Sciatic nerve (tissue), 2 donors: ENCODE measurements at regions not wholly inside any gene's neighbourhood (a gene's known extent, or its start where the extent isn't known, plus 50 kb on each side); places are given as distances from the start of the nearest gene placed in this dataset.
"Not testable (repeated sequence)": the region's sequence is repeated elsewhere in the genome, so short reads cannot be mapped to it uniquely, and the experiment has no call there.

Source experiments
- ATAC-seq: fragments of 200-7000 bp; cut with Tn5 transposase; one replicate; pipeline ENCODE4 v1.9.1; 2020; ENCODE audit warnings: mild to moderate bottlenecking, moderate library complexity
- DNase-seq: peaks from one replicate; pipeline ENCODE4 v3.0.0-alpha.2; 2020; ENCODE audit warnings: low spot score
- intact Hi-C: fragments of 100-400 bp; cut with DNase I; formaldehyde crosslinking; loops from one replicate; pipeline ENCODE4 v1.14.2; 2022
- donor health status: DM: no; HTN: no; CAD: no.
- donor health status: DM: no; HTN: no; CAD: no.

DNA sequence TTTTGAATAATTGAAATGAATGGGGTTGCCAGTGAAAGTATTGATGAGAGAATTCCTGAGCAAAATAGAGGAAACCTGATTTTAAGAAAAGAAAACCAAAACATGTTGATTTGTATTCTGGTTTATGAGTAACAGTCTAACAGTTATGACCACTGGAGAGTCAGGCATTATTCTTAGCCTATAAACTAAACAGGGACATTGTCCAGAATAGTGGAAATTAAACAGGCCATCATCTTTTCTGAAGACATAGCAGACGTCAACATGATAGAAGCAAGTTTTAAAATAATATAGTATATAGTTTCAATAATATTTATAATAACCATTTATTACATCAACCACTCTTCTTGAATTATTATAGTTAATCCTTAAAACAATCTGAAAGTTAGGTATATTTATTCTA lies 178.3 kb upstream of the MPDZ start:
- DNase-seq = no peak
- ATAC-seq = no peak
- intact Hi-C loops = no loop called here

- ATAC-seq (peak; percentile 88), DNase-seq (no peak)
- intact Hi-C loops = no loop called here
Measured at GRCh38 chr9:13450723-13451122, 171.2 kb upstream of the MPDZ start.

- intact Hi-C loops = loop anchor here (5.0 kb wide), 1 partner anchor 904 kb away; no protein-coding TSS in a partner anchor
- DNase-seq (no peak), ATAC-seq (no peak)
Measured at GRCh38 chr9:13448482-13448881, 169.0 kb upstream of the MPDZ start.

DNA sequence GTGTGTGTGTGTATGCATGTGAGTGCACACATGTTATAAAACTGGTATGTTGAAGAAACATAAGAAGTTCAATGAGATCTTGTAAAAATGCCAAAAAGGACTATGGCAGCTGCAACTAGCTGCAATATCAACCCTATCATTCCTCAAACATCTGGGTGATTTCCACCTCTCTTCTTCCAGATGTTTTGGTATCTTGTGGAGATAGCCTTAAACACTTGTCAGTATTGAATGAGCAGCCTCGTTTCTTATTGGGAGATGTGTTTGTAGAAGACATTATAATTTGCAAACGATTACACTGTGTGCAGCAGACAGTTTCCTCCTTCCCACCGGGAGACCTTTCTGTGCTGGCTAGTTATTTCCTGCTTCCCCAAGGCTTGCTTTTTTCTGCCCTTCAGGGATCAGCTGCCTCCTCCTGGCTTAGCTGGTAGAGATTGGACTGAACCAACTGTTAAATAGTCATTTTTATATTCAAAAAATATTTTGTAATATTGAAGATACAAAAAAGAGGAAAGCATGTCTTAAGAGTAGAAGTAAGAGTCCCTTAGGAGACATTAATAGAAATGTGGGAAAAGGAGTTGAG lies 168.4 kb upstream of the MPDZ start:
- ATAC-seq (no peak), DNase-seq (no peak)
- intact Hi-C loops = loop anchor here (5.0 kb wide), 1 partner anchor 904 kb away; no protein-coding TSS in a partner anchor

DNA sequence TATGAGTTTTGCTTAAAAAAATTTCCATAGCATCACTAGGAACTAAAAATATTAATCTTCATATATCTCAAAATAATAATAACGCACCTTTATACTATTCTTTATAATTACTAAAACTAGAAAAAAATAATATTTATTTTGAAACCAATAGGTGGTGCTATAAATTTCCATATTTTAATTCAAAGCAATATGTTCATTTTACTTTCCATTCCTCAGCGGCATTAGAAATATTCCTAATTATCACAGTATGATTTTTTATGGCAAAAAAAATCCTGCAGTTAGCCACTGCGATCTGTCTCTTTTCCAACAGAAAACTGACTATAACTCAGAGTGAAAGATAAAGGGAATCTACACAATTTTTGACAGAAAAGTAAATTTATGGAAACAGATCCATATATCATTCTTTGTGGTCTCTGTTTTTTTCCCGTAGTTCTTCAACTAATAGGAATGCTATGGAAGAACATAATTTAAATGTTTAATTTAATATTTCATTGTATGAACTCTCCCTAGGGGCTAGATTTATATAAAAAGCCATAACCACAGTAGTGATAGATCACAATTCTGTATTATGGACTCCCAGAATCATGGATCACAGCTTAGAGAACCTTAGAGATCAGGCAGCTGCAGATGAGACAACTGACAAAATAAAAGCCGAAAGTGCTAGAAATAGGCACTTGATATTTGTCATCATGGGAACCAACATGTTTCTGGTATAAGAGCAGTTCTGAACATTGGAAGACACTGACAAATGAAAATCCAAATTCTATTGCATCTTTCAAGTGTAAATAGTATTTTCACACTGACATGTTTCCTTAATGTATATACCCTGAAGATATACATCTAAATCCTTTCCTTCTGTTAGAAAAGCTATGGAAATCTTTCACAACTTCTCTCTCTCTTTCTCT lies 167.7 kb upstream of the MPDZ start:
- intact Hi-C loops = loop anchor here (5.0 kb wide), 1 partner anchor 905 kb away; no protein-coding TSS in a partner anchor
- DNase-seq (no peak), ATAC-seq (no peak)

DNA sequence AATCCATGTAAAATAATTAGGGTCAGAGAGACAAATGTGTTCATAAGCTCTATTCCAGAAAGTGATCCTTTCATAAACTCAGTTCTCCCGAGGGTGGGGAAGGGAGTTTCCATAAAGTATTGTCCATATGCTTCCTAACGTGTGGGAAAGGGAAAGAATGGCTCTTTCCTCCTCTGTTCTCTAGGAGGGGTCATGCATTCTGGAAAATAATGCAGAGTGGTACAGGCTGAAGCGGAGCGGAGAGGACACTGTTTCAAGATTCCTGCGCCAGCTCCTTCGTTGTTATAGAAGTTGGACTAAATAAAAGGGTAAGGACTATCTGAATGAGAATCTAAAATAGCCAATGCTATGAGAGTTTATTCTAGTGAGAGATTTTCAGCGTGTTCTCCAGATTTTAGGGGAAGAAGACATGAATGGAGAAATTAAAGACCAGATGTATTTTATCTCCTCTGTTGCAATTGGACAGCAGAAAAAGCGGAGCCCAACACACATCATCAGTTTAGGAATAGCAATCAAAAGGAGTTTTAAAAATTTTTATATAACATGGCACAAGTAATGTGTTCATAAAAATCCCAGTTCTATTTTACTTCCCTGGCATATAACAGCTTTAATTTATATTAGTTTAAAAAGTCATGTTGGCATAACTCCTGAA lies 166.9 kb upstream of the MPDZ start:
- no peak for ATAC-seq
- intact Hi-C loops = loop anchor here (5.0 kb wide), 1 partner anchor 906 kb away; no protein-coding TSS in a partner anchor
- DNase-seq = no peak

DNA sequence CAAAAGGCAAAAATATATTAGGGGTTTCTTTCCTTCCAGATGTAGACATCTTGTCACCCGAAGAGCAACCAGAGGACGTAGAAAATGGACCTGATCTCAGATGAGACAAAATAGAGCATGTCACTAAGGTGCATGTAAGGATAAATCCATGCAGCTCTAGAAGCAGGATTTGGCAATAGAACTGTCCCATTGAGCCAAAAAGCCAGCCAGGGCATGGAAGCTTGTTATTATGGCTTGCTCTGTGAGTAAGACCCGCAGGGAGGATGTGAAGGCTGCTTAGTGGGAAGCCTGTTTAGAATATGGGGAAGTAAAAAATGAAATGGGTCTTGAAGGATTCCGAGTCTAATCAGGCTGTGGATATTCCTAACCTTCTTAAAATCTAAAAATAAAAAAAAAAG lies 165.6 kb upstream of the MPDZ start:
- ATAC-seq = peak; percentile 29
- intact Hi-C loops = loop anchor here (5.0 kb wide), 1 partner anchor 907 kb away; no protein-coding TSS in a partner anchor
- no peak for DNase-seq

DNA sequence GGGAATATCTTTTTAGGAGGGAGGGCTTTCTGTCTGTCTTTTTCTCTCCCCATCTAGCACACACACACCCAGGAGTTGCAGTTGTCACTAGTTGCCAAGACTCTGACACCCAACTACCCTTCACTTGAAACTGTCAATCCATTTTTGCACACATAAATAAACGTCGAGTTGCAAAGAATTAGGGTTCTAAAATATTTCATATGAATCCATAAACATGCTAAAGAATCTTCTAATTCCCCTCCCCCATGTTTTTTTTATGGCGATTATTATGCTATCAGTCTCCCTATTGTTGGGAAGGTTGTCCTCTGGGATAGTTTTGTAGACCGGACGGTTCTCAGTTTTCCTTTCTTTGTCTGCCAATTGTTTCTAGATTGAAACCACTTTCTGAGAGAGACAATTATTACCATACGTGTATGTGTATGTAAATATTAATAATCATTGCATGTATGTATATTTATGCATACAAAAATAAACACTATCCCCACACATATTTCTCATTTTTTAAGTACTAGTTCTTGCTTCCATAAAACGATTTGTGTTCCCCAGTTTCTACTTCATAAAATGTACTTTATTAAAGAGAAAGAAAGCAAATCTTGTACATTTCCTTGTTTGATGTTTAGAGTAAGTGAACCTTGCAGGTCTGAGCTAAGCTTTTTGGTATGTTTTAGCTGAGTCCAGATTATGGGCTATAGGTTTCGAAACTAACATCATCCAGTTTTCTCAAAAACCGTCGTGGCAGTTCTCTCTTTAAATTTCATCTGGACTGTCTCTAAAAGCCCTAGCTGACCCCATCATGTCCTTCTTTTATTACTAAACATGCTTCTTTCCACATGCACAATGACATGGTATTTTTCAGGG lies 165.0 kb upstream of the MPDZ start:
- ATAC-seq (peak; percentile 48), DNase-seq (no peak)
- intact Hi-C loops = loop anchor here (5.0 kb wide), 1 partner anchor 908 kb away; no protein-coding TSS in a partner anchor

GRCh38 chr9:13443346-13444244 lies 164.1 kb upstream of the MPDZ start:
- ATAC-seq (peak; percentile 83), DNase-seq (no peak)
- intact Hi-C loops = no loop called here

- ATAC-seq (no peak), DNase-seq (no peak)
- intact Hi-C loops = no loop called here
Measured at GRCh38 chr9:13439685-13440476, 160.4 kb upstream of the MPDZ start.

DNA sequence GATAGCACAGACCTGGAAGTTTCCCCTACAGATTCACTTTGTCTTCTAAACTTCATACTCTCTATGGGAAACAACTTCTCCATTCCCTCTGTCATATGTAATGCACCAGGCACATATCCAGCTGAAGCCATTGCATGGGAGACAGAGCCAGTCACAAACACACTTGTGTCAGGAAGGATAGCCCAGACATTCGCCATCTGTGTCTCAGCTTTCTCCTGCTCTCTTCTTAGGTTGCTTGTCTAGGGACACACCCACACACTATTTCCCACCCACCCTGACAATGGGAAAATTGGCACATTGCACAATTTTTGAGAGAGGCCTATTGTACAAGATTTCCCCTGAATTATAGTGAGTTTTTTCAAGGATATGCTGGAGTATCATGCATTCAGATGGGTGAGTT lies 158.4 kb upstream of the MPDZ start:
- DNase-seq = no peak
- no peak for ATAC-seq
- intact Hi-C loops = no loop called here

- ATAC-seq (no peak), DNase-seq (no peak)
- intact Hi-C loops = no loop called here
Measured at GRCh38 chr9:13436591-13436990, 157.1 kb upstream of the MPDZ start.

- ATAC-seq, intact Hi-C loops, DNase-seq: not testable (repeated sequence)
Measured at GRCh38 chr9:13433453-13433852, 154.0 kb upstream of the MPDZ start.

DNA sequence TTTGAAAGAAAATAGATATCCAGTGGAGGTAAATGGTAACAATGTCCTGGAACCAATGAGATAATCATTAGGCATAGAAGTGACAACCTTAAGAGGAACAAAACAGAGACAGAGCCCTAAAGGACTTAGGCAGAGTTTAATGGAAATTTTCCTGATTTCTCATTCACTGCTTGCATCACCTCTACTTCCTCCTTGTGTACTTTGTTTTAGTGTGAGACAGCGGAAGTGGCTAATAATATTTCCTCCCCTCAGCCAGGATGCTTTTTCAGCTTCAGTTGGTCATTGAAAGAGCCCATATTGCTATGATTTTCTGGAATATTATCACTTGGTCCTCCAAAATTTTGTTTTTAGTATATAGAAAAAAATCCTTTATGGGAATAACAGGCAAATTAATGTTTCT lies 153.4 kb upstream of the MPDZ start:
- DNase-seq = no peak
- ATAC-seq = no peak
- intact Hi-C loops = no loop called here

GRCh38 chr9:13431692-13432091 lies 152.2 kb upstream of the MPDZ start:
- no peak for ATAC-seq
- no peak for DNase-seq
- intact Hi-C loops = no loop called here

DNA sequence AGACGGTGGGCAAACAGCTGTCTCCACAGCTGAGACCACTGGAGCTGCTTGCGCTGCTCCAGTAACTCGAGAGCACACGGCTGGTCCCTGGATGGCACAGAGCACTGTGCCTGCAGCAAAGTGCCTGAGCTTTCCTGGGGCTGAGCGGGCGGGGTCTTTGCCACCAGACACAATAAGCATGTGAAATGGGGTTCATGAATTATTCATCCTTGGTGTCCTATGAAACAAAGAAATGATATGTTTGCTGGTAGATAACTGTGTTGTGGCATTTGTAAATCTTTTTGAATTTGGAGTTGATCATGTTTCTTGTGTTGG lies 151.7 kb upstream of the MPDZ start:
- intact Hi-C loops = no loop called here
- no peak for ATAC-seq
- DNase-seq = no peak
